IPS DF 4.7 (cell line): ENCODE measurements at regions not wholly inside any gene's neighbourhood (a gene's known extent, or its start where the extent isn't known, plus 50 kb on each side); places are given as distances from the start of the nearest gene placed in this dataset.
"Not testable (repeated sequence)": the region's sequence is repeated elsewhere in the genome, so short reads cannot be mapped to it uniquely, and the experiment has no call there.

Experiments used
- DNase-seq: peaks from one replicate; pipeline ENCODE4 v3.0.0-alpha.2; 2013; ENCODE audit warnings: low spot score; ENCODE audit errors: extremely low read depth

DNA sequence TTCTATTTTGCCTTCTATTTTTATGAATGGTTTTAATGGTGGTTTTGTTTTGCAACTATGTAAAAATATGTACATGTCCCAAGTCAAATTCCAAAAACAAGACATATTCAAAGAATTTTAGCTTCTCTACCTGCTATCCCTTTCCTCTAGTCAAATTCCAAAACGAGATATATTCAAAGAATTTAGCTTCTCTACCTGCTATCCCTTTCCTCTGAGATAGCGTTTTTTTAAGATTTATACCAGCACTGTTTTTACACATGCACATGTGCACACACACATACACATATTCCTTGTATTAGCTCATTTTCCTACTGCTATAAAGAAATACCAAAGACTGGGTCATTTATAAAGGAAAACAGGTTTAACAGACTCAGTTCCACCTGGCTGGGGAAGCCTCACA, 199.1 kb upstream of the ARL4C start:
- DNase-seq, result no peak

DNA sequence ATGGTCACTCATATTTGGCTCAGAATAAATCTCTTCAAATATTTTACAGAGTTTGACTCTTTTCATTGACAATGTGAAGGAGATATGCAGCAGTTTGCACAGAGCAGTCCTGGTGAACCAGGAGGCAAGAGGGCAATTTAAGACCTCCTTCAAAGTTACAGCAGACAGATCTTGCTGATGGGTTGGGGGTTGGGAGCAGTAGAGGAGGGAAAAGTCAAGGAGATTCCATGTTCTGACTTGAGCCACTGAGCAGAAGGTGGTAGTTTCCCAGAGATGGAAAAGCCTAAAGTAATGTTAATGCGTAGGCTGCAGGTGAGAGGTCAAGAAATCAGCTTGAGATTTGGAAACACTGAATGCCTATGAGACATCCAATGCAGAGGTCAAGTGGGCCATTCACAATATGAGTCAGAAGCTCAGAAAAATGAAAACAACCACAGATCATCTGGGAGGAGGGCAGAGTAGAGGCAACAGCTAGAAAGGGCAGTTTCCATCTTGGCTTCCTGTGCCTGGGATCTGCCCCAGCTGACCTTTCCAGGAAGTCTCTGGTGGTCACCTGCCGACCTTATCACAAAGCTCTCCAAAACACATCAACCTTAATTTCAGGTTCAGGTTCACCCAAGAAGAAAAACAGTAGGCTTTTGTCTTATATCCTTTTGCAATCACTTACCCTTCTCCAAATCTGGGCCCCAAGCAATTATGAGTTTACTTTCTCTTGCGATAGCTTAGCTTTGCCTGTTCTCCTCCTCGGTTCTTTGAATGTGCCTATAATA, 197.5 kb upstream of the ARL4C start:
- DNase-seq, result no peak

- DNase-seq, result not testable (repeated sequence)
These were observed 196.9 kb upstream of the ARL4C start for GRCh38 chr2:234693681-234694190.

- DNase-seq, result not testable (repeated sequence)
These were observed 196.3 kb upstream of the ARL4C start for GRCh38 chr2:234693191-234693590.

DNA sequence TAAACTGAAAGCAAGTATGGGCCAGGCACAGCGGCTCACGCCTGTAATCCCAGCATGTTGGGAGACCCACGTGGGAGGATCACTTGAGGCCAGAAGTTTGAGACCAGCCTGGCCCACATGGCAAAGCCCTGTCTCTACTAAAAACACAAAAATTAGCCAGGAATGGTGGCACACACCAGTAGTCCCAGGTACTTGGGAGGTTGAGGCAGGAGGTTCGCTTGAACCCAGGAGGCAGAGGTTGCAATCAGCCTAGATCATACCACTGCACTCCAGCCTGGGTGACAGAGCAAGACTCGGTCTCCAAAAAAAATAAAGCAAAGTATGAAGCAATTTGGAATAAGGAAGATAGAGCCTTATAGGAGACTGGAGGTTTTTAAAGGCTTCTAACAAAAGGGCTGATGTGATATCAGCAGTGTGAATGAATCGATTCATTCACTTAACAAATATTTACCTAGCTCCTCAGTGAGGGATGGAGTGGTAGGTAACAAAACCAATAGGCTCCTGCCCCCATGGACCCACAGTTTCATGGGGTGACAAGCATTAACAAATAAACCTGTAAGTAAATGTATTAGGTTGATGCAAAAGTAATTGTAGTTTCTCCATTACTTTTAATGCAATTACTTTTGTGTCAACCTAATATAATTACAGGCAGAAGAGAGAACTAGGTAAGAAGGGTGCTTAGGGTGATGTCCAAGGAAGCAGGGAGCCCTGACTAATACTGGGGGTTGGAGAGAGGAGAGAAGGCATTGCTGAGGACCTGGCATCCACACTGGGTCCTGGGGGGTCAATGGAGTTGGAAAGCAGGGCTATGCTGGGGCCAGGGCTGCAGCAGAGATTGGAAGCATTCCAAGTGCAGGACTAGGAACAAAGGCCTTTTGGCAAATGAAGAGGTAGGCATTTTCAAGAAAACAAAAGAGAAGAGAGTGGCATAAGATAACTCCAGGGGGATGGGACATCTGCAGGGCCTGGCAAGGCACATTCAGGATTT, 195.4 kb upstream of the ARL4C start:
- no peak for DNase-seq

DNA sequence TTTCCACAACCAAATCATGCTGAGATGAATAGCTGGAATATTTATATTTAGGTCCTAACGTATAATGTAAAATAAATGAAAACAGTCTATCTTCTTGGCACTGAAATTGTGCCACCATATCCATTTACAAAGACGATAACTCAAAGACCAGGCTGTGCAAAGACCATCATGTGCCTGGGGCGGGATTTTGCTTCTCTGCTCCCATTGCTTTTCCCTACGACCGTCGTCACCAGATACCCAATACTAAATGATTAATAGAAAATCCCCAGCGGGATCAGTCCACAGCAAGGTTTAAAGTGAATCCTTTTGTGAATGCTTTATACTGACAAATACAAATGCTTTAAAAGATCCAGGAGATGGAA, 194.3 kb upstream of the ARL4C start:
- no peak for DNase-seq

- DNase-seq, result no peak
These were observed 193.8 kb upstream of the ARL4C start for GRCh38 chr2:234690569-234691213.

DNA sequence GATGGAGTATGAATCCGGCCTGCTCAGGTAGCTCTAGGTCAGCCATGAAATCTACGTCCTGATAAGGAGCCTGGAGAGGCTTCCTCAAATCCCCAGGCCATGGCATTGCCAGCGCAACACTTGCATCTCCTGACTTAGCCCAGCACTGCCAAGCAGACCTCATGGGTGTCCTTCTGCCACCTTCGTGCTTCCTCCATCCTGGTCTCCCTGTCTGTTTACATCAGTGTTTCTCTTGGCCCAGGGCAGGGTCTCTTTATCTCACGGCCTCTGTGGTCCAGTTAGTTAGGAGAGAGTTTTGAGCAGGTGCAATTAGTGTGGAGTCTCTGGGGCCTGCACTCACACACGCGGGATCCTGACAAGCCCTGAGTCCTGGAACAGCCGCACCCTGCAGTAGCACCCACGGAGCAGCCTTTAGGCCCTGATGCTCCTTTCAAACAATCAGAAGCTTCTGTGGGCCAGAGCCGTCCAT, 193.1 kb upstream of the ARL4C start:
- no peak for DNase-seq

GRCh38 chr2:234687718-234688475, 191.0 kb upstream of the ARL4C start:
- no peak for DNase-seq

- peak; percentile 80 for DNase-seq
These were observed 189.4 kb upstream of the ARL4C start for GRCh38 chr2:234686088-234686890.

DNA sequence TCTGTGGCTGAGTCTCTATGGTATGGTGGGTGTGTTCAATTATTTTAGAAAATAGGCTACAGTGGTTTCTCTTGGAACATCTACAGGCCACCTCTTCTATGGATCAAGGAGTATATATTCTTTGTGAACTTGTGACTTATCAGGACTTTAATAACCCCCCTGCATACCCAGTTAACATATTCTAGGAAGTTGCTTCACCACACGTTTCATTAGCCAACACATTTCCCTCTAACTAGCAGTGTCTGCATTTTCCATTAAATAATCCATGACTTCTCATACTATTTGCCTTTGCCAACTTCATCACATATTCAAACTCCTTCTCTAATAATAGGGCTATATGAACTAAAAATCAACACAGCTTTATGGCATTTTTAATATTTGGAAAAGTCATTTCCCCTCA, 187.6 kb upstream of the ARL4C start:
- DNase-seq, result no peak

GRCh38 chr2:234683950-234684349, 187.1 kb upstream of the ARL4C start:
- no peak for DNase-seq

DNA sequence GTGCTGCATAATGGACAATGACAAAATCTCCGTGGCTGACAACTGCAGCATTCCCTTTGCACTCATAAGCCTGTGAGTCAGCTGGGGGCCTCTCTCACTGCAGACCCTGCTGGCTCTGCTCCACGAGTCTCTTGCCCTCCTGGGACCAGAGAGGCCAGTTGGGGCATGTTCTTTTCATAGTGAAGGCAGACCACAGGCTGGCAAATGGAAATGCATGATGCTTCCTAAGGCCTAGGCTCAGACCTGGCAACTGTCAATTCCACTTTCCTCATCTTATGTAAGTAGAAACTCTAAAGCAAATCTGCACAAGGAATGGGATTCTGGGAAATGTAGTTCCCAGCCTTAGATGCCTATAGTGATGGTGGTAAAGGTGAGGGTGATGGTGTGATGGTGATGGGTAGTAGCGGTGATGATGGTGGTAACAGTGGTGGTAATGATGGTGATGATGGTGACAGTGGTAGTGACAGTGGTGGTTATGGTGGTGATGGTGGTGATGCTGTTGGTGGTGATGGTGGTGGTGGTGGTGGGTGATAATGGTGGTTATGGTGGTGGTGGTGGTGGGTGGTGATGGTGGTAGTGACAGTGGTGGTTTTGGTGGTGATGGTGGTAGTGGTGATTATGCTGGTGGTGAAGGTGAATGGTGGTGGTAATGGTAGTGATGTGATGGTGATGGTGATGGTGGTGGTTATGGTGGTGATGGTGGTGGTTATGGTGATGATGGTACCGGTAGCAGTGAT, 185.8 kb upstream of the ARL4C start:
- no peak for DNase-seq

DNA sequence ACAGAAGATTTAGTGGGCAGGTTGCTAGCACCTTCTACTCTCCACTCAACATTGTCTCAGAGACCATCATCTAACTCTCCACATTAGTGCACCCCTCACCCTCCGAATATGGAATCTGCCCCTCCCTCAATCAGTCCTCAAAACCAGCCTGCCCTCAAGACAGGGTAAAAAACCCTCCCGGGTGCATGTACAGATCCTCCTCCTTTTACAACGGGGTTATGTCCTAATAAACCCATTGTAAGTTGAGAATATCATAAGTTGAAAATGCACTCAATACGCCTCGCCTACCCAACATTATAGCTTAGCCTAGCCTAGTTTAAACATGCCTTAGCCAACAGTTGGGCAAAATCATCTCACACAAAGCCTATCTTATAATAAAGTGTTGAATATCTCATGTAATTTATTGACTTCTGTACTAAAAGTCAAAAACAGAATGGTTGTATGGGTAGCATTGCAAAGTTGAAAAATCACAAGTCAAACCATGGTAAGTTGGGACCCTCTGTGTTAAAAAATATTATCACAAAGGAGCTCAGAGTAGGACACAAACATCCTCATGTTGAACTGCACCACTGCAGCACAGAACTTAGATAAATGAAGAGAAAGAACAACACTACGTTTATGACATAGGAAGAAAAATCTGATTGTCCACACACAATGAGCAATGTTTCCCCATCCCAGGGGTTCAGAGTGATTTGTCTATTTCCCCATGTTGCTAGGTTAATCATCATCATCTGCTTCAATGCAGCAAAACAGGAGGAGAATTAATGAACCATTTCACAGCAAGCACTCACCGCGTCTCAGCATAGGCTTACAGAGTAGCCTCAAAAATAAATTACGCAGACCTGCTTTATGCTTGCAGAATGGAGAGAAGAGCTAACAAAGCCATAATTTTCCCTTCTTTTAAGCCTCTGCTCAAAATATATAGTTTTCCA, 184.1 kb upstream of the ARL4C start:
- no peak for DNase-seq

GRCh38 chr2:234679741-234680687, 183.1 kb upstream of the ARL4C start:
- no peak for DNase-seq

- DNase-seq, result no peak
These were observed 182.4 kb upstream of the ARL4C start for GRCh38 chr2:234679301-234679740.

DNA sequence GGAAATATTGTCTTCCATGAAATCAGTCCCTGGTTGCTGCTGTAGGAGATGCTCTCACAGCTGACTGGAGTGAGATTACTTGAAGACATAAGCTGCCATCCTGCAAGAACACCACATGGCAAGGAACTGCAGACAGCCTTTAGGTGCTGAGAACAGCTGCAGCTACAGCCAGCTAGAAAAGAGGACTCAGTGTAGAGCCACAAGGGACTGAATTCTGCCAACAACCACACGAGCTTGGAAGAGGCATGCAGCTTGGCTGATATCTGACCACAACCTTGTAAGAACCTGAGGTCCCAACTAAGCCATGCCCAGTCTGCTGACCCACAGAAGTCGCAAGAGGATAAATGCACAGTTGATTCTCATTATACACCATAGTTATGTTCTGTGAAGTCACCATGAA, 181.8 kb upstream of the ARL4C start:
- DNase-seq, result no peak
